HL-60 (cell line): ENCODE measurements at regions not wholly inside any gene's neighbourhood (a gene's known extent, or its start where the extent isn't known, plus 50 kb on each side); places are given as distances from the start of the nearest gene placed in this dataset.

ENCODE experiments used
- DNase-seq, 2 experiments: peaks; one replicate each; pipeline ENCODE4 v3.0.0-alpha.2; 2010 to 2020; ENCODE audit warnings: low read depth in 1 of 2, low spot score in 1 of 2
- H3K27ac ChIP-seq: fragments of 250-450 bp; sonication (Bioruptor Pico); replicated peaks from 2 replicates; pipeline ENCODE4 v1.5.1; 2020; ENCODE audit warnings: mild to moderate bottlenecking, moderate library complexity
- H3K27me3 ChIP-seq: fragments of 250-450 bp; sonication (Bioruptor Pico); 2 replicates; pipeline ENCODE4 v1.5.1; 2021; ENCODE audit warnings: mild to moderate bottlenecking, moderate library complexity; ENCODE audit not compliant: insufficient read depth, poor library complexity, severe bottlenecking
- H3K4me3 ChIP-seq: replicated peaks from 2 replicates; pipeline ENCODE4 v1.5.1; 2011; ENCODE audit warnings: mild to moderate bottlenecking, control low read depth, low read length; ENCODE audit not compliant: insufficient read depth
- GABPA ChIP-seq: IDR thresholded peaks from 2 replicates; pipeline ENCODE4 v1.6.1; 2012; ENCODE audit warnings: low read depth
- POLR2AphosphoS5 ChIP-seq: IDR thresholded peaks from 2 replicates; pipeline ENCODE4 v1.6.1; 2012; ENCODE audit warnings: low read depth
- SPI1 ChIP-seq: IDR thresholded peaks from 2 replicates; pipeline ENCODE4 v1.6.1; 2012; ENCODE audit warnings: low read depth, mild to moderate bottlenecking, borderline replicate concordance
- TF ChIP-seq, protein P1 (sequence below): IDR thresholded peaks from one replicate; pipeline ENCODE4 v1.5.1; 2011; ENCODE audit warnings: low read length, control low read depth, inconsistent platforms; ENCODE audit not compliant: insufficient read depth
- TF ChIP-seq, protein P2 (sequence below): IDR thresholded peaks from 2 replicates; pipeline ENCODE4 v1.6.1; 2012; ENCODE audit warnings: low read depth; ENCODE audit not compliant: insufficient replicate concordance

DNA sequence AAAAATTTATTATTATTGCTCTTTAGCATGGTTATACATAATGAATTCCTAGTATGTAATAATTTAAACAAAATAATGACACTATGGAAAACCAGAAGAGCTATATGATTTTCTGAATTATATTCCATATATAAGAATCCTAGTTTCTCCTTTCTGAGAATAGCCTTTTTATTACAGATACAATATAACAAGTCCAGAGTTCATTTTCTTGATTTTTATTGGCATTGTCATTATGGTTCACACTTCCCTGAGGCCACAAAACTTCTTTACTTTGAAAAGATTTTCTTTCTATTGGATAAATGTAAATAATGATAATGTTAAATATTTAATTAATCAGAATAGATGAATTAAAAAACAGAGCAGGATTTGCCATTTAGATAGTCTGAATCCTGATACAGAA, 362.3 kb upstream of the BCHE start:
- TF ChIP-seq GABPA (no peak), POLR2AphosphoS5 (no peak), SPI1 (no peak)
- TF ChIP-seq, protein P1, sequence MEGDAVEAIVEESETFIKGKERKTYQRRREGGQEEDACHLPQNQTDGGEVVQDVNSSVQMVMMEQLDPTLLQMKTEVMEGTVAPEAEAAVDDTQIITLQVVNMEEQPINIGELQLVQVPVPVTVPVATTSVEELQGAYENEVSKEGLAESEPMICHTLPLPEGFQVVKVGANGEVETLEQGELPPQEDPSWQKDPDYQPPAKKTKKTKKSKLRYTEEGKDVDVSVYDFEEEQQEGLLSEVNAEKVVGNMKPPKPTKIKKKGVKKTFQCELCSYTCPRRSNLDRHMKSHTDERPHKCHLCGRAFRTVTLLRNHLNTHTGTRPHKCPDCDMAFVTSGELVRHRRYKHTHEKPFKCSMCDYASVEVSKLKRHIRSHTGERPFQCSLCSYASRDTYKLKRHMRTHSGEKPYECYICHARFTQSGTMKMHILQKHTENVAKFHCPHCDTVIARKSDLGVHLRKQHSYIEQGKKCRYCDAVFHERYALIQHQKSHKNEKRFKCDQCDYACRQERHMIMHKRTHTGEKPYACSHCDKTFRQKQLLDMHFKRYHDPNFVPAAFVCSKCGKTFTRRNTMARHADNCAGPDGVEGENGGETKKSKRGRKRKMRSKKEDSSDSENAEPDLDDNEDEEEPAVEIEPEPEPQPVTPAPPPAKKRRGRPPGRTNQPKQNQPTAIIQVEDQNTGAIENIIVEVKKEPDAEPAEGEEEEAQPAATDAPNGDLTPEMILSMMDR = no peak
- TF ChIP-seq, protein P2, sequence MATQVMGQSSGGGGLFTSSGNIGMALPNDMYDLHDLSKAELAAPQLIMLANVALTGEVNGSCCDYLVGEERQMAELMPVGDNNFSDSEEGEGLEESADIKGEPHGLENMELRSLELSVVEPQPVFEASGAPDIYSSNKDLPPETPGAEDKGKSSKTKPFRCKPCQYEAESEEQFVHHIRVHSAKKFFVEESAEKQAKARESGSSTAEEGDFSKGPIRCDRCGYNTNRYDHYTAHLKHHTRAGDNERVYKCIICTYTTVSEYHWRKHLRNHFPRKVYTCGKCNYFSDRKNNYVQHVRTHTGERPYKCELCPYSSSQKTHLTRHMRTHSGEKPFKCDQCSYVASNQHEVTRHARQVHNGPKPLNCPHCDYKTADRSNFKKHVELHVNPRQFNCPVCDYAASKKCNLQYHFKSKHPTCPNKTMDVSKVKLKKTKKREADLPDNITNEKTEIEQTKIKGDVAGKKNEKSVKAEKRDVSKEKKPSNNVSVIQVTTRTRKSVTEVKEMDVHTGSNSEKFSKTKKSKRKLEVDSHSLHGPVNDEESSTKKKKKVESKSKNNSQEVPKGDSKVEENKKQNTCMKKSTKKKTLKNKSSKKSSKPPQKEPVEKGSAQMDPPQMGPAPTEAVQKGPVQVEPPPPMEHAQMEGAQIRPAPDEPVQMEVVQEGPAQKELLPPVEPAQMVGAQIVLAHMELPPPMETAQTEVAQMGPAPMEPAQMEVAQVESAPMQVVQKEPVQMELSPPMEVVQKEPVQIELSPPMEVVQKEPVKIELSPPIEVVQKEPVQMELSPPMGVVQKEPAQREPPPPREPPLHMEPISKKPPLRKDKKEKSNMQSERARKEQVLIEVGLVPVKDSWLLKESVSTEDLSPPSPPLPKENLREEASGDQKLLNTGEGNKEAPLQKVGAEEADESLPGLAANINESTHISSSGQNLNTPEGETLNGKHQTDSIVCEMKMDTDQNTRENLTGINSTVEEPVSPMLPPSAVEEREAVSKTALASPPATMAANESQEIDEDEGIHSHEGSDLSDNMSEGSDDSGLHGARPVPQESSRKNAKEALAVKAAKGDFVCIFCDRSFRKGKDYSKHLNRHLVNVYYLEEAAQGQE = no peak
- Histone ChIP-seq H3K27ac (no peak overlapping the region), H3K27me3 (no peaks in the 10 kb centered on the region), H3K4me3 (no peak overlapping the region)
- no peak for DNase-seq

DNA sequence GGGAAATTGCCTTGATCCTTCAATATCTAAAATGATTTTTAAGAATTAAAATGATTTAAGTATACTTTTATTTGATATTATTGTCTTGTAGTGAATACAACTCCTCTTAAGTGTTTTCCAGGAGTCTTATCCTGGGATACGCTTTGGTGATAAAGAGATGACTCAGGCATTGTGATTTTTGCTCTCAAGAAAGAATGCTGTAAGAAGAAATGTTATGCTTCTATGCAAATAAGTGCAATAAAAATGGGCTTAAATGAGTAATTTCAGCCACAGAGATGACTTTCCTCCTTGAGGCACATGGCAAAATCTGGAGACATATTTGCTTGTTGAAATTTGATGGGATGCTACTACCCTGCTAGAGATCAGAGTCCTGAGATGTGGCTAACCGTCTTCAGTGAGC, 358.6 kb upstream of the BCHE start:
- no peaks in the 10 kb centered on the region for H3K27me3 ChIP-seq
- no peak for DNase-seq

DNA sequence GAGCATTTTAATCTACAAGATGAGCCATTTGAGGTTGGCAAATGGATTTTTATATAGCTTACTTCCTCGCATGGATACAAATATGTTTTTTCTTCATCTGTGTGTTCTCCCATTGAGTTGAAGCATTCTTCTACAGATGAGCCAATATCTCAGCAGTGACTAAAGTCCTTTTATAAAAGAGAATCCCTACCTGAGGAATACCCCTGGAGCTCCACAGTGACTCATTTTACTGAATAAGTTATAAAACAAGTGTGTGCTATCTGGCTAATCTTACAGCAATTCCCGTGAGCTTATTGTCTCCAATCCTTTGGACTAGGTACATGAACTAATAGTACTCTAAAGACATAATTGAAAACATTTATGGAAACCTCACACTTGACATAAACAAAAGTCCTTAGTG, 354.2 kb upstream of the BCHE start:
- Histone ChIP-seq H3K4me3 (no peak overlapping the region), H3K27ac (no peak overlapping the region), H3K27me3 (no peaks in the 10 kb centered on the region)
- no peak for TF ChIP-seq POLR2AphosphoS5
- TF ChIP-seq, protein P1 = no peak
- no peak for TF ChIP-seq GABPA
- no peak for DNase-seq

More for the DNA sequence above, 358.6 kb upstream of the BCHE start:
- Histone ChIP-seq H3K27ac (no peak overlapping the region), H3K4me3 (no peak overlapping the region)
- TF ChIP-seq POLR2AphosphoS5 (no peak), SPI1 (no peak), GABPA (no peak)
- TF ChIP-seq, protein P1 = no peak
- TF ChIP-seq, protein P2 = no peak

DNA sequence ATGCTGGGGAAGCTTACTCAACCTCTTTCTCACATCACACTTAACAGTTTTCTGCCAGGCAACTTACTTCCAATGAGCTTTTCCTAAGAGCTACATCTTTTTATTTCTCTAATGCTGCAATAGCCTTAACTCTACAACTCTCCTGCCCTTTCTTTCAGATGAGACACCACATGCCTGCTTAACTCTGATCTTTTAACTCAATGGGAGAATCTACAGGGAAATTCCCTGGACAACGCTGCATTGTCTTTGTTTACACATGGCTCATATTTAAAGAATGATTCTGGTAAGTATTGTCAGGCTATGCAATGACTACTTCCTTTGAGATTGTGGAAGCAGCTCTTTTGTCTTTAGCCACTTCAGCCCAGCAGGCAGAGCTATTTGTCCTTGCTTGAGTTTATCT, 353.1 kb upstream of the BCHE start:
- no peak overlapping the region for H3K4me3 ChIP-seq
- H3K27ac ChIP-seq = no peak overlapping the region
- TF ChIP-seq POLR2AphosphoS5 = no peak
- TF ChIP-seq GABPA = no peak
- TF ChIP-seq SPI1 = no peak
- TF ChIP-seq, protein P1 = no peak
- TF ChIP-seq, protein P2 = no peak
- DNase-seq = no peak
- H3K27me3 ChIP-seq = no peaks in the 10 kb centered on the region
